Mesenteric fat pad (tissue), 1 donor: ENCODE measurements at regions not wholly inside any gene's neighbourhood (a gene's known extent, or its start where the extent isn't known, plus 50 kb on each side); places are given as distances from the start of the nearest gene placed in this dataset.
A peak's percentile ranks its signal among the peaks of the same experiment; 100 is the strongest.
"Not testable (repeated sequence)": the region's sequence is repeated elsewhere in the genome, so short reads cannot be mapped to it uniquely, and the experiment has no call there.

ENCODE experiments used
- DNase-seq: peaks from one replicate; pipeline ENCODE4 v3.0.0-alpha.2; 2020; ENCODE audit warnings: low spot score
- donor health status: DM: yes; HTN: yes; CAD: no.

- no peak for DNase-seq
Measured at GRCh38 chr11:45388472-45388871, 102.3 kb upstream of the SYT13 start.

- DNase-seq, result not testable (repeated sequence)
Measured at GRCh38 chr11:45387885-45388284, 101.7 kb upstream of the SYT13 start.

GRCh38 chr11:45386972-45387371 is 100.8 kb upstream of the SYT13 start:
- DNase-seq, result no peak

- peak; percentile 51 for DNase-seq
Measured at GRCh38 chr11:45385844-45386243, 99.7 kb upstream of the SYT13 start.

GRCh38 chr11:45385423-45385822 is 99.3 kb upstream of the SYT13 start:
- DNase-seq, result peak; percentile 51

- DNase-seq, result peak; percentile 73
Measured at GRCh38 chr11:45384711-45385241, 98.6 kb upstream of the SYT13 start.

GRCh38 chr11:45384016-45384415 is 97.9 kb upstream of the SYT13 start:
- no peak for DNase-seq

- DNase-seq, result no peak
Measured at GRCh38 chr11:45383224-45383623, 97.1 kb upstream of the SYT13 start.

- no peak for DNase-seq
Measured at GRCh38 chr11:45382133-45382878, 96.2 kb upstream of the SYT13 start.

- DNase-seq, result peak; percentile 39
Measured at GRCh38 chr11:45379162-45379863, 93.2 kb upstream of the SYT13 start.

GRCh38 chr11:45378516-45378915 is 92.4 kb upstream of the SYT13 start:
- DNase-seq, result no peak

GRCh38 chr11:45374653-45375059 is 88.5 kb upstream of the SYT13 start:
- peak; percentile 22 for DNase-seq

- DNase-seq, result no peak
Measured at GRCh38 chr11:45374130-45374529, 88.0 kb upstream of the SYT13 start.

GRCh38 chr11:45373506-45374035 is 87.4 kb upstream of the SYT13 start:
- DNase-seq, result peak; percentile 43

- DNase-seq, result peak; percentile 80
Measured at GRCh38 chr11:45372414-45372813, 86.3 kb upstream of the SYT13 start.

GRCh38 chr11:45371251-45372115 is 85.3 kb upstream of the SYT13 start:
- peak; percentile 87 for DNase-seq

GRCh38 chr11:45369313-45369712 is 83.2 kb upstream of the SYT13 start:
- peak; percentile 84 for DNase-seq

GRCh38 chr11:45368697-45369096 is 82.6 kb upstream of the SYT13 start:
- peak; percentile 79 for DNase-seq

- peak; percentile 11 for DNase-seq
Measured at GRCh38 chr11:45366619-45367190, 80.6 kb upstream of the SYT13 start.

GRCh38 chr11:45365961-45366618 is 79.9 kb upstream of the SYT13 start:
- DNase-seq, result peak; percentile 86
